Panc1 (cell line): ENCODE measurements at regions not wholly inside any gene's neighbourhood (a gene's known extent, or its start where the extent isn't known, plus 50 kb on each side); places are given as distances from the start of the nearest gene placed in this dataset.

Experiments used
- POLR2AphosphoS5 ChIP-seq: IDR thresholded peaks from 2 replicates; pipeline ENCODE4 v1.6.1; 2012; ENCODE audit warnings: mild to moderate bottlenecking, low read depth, low read length, moderate library complexity
- SIN3A ChIP-seq: IDR thresholded peaks from 2 replicates; pipeline ENCODE4 v1.6.1; 2012; ENCODE audit warnings: low read depth, mild to moderate bottlenecking, low read length, moderate library complexity, borderline replicate concordance; ENCODE audit not compliant: insufficient read depth
- TCF7L2 ChIP-seq: IDR thresholded peaks from 2 replicates; pipeline ENCODE4 v1.6.1; 2011; ENCODE audit warnings: mild to moderate bottlenecking, low read depth, low read length, inconsistent platforms
- TF ChIP-seq, protein P1 (sequence below): fragments of 450-650 bp; IDR thresholded peaks from 2 replicates; pipeline ENCODE4 v1.5.1; 2017; ENCODE audit warnings: mild to moderate bottlenecking
- TF ChIP-seq, protein P2 (sequence below), 2 experiments: IDR thresholded peaks; 2 replicates each; pipeline ENCODE4 v1.6.1; 2011 to 2012; ENCODE audit warnings: low read depth in 2 of 2, control low read depth in 1 of 2, low read length in 1 of 2, mild to moderate bottlenecking in 1 of 2, moderate library complexity in 1 of 2; ENCODE audit not compliant: insufficient read depth in 1 of 2

DNA sequence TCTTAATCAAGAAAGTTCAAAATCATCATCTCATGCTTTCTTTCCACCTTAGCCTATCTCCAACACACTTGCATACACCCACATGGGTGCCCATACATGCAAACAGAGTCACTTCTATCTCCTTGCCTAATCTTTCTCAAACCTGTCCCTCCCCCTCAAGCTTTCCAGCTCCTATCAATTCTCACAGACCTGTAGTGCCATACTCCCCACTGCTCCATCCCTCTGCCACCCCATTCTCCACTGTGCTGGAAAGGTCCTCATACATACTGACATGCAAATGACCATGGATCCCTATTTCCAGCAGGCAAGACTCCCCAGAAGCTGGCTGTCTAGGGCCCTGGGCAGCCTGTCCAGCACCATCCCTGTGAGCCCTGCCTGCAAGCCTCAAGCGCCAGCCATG lies 320.4 kb upstream of the CCL2 start:
- TF ChIP-seq, protein P1, sequence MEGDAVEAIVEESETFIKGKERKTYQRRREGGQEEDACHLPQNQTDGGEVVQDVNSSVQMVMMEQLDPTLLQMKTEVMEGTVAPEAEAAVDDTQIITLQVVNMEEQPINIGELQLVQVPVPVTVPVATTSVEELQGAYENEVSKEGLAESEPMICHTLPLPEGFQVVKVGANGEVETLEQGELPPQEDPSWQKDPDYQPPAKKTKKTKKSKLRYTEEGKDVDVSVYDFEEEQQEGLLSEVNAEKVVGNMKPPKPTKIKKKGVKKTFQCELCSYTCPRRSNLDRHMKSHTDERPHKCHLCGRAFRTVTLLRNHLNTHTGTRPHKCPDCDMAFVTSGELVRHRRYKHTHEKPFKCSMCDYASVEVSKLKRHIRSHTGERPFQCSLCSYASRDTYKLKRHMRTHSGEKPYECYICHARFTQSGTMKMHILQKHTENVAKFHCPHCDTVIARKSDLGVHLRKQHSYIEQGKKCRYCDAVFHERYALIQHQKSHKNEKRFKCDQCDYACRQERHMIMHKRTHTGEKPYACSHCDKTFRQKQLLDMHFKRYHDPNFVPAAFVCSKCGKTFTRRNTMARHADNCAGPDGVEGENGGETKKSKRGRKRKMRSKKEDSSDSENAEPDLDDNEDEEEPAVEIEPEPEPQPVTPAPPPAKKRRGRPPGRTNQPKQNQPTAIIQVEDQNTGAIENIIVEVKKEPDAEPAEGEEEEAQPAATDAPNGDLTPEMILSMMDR, result no peak
- TF ChIP-seq POLR2AphosphoS5, result no peak
- TF ChIP-seq TCF7L2, result no peak
- TF ChIP-seq, protein P2, sequence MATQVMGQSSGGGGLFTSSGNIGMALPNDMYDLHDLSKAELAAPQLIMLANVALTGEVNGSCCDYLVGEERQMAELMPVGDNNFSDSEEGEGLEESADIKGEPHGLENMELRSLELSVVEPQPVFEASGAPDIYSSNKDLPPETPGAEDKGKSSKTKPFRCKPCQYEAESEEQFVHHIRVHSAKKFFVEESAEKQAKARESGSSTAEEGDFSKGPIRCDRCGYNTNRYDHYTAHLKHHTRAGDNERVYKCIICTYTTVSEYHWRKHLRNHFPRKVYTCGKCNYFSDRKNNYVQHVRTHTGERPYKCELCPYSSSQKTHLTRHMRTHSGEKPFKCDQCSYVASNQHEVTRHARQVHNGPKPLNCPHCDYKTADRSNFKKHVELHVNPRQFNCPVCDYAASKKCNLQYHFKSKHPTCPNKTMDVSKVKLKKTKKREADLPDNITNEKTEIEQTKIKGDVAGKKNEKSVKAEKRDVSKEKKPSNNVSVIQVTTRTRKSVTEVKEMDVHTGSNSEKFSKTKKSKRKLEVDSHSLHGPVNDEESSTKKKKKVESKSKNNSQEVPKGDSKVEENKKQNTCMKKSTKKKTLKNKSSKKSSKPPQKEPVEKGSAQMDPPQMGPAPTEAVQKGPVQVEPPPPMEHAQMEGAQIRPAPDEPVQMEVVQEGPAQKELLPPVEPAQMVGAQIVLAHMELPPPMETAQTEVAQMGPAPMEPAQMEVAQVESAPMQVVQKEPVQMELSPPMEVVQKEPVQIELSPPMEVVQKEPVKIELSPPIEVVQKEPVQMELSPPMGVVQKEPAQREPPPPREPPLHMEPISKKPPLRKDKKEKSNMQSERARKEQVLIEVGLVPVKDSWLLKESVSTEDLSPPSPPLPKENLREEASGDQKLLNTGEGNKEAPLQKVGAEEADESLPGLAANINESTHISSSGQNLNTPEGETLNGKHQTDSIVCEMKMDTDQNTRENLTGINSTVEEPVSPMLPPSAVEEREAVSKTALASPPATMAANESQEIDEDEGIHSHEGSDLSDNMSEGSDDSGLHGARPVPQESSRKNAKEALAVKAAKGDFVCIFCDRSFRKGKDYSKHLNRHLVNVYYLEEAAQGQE (IDR thresholded peaks at IDR 0.05; ENCODE audit: insufficient read depth in 1 of 2, low read depth in 2 of 2, low read length in 1 of 2), result no peak
- no peak for TF ChIP-seq SIN3A
